ENCODE measurements at regions not wholly inside any gene's neighbourhood (a gene's known extent, or its start where the extent isn't known, plus 50 kb on each side); places are given as distances from the start of the nearest gene placed in this dataset.
A peak's percentile ranks its signal among the peaks of the same experiment; 100 is the strongest.

DNA sequence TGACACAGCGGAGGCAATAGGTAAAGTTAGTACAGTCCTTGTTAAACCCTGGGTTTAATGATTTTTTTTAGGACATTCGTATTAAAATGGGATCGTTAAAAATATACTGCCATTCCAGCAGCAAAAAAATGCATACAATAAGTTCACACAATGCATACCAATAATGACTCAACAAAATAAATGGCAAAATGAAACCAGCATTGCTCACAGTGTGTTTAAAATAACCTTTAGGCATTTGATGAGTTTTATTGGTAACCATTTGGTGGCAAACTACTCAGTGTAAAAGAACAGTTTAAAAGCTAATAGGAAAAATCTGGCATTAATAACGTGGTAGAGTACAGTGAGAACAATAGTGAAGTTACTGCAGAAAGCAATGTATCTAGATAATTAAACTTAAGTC is 539.0 kb upstream of the PIK3C3 start:
- Histone ChIP-seq H3K4me3 (ENCODE audit: low read length in 2 of 2) (no peak overlapping the region), H3K9me3 (ENCODE audit: control insufficient read depth in 2 of 2, low read length in 2 of 2) (no peaks in the 10 kb centered on the region), H3K27me3 (ENCODE audit: control insufficient read depth in 1 of 2, insufficient read depth in 2 of 2, low read length in 2 of 2) (no peaks in the 10 kb centered on the region), H3K27ac (ENCODE audit: low read length) (no peak overlapping the region), H3K36me3 (ENCODE audit: control insufficient read depth in 2 of 2, insufficient read depth in 2 of 2, low read length in 2 of 2) (no peaks in the 10 kb centered on the region), H3K9ac (ENCODE audit: low read length in 2 of 2) (no peak overlapping the region), H3K4me1 (ENCODE audit: control insufficient read depth, insufficient read depth, low read length) (no peaks in the 10 kb centered on the region)

DNA sequence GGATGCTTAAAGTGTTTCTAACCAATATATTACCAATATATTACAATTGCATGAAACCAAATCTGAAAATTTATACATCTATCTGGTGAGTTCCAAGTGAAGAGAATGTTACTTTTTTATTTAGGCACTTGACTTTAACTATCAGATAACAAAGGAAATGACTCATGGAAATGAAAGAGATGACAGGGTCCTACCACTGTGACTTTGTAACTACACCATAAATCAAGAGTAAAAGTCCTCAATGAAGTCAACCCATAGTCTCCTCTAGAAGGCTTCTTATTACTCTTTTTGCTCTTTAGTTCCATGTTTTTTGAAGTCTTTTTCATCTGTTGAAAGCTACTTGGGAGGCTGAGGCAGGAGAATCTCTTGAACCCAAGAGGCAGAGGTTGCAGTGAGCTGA is 545.0 kb upstream of the PIK3C3 start:
- no peak overlapping the region for H3K27ac ChIP-seq (ENCODE audit: low read length)
- H3K36me3 ChIP-seq (ENCODE audit: control insufficient read depth in 2 of 2, insufficient read depth in 2 of 2, low read length in 2 of 2): no peaks in the 10 kb centered on the region
- no peaks in the 10 kb centered on the region for H3K4me1 ChIP-seq (ENCODE audit: control insufficient read depth, insufficient read depth, low read length)
- no peak overlapping the region for H3K4me3 ChIP-seq (ENCODE audit: low read length in 2 of 2)
- H3K9ac ChIP-seq (ENCODE audit: low read length in 2 of 2): no peak overlapping the region
- no peaks in the 10 kb centered on the region for H3K27me3 ChIP-seq (ENCODE audit: control insufficient read depth in 1 of 2, insufficient read depth in 2 of 2, low read length in 2 of 2)
- H3K9me3 ChIP-seq (ENCODE audit: control insufficient read depth in 2 of 2, low read length in 2 of 2): no peaks in the 10 kb centered on the region

DNA sequence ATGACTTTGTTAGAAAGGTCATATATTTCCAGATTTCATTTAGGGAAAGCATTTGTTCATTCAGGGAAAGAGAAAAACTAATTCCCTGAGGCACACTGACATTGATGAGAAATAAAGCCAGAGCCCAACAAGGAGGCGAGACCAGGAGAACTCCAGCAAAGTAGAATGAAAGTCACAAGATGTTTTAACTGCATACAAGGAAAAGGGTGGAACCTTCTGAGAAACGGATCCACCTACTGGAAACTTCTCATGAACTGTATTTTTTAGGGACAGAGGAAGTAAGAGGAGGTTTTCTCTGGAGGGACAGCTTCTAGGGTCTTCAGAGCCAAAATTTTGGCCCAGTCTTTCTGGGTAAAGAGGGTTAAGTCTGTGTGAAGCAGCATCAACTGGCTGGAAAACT is 548.2 kb upstream of the PIK3C3 start:
- no peaks in the 10 kb centered on the region for H3K4me1 ChIP-seq (ENCODE audit: control insufficient read depth, insufficient read depth, low read length)
- no peak overlapping the region for H3K9ac ChIP-seq (ENCODE audit: low read length in 2 of 2)
- no peaks in the 10 kb centered on the region for H3K27me3 ChIP-seq (ENCODE audit: control insufficient read depth in 1 of 2, insufficient read depth in 2 of 2, low read length in 2 of 2)
- no peaks in the 10 kb centered on the region for H3K36me3 ChIP-seq (ENCODE audit: control insufficient read depth in 2 of 2, insufficient read depth in 2 of 2, low read length in 2 of 2)
- H3K27ac ChIP-seq (ENCODE audit: low read length): no peak overlapping the region
- no peak overlapping the region for H3K4me3 ChIP-seq (ENCODE audit: low read length in 2 of 2)
- H3K9me3 ChIP-seq (ENCODE audit: control insufficient read depth in 2 of 2, low read length in 2 of 2): no peaks in the 10 kb centered on the region

DNA sequence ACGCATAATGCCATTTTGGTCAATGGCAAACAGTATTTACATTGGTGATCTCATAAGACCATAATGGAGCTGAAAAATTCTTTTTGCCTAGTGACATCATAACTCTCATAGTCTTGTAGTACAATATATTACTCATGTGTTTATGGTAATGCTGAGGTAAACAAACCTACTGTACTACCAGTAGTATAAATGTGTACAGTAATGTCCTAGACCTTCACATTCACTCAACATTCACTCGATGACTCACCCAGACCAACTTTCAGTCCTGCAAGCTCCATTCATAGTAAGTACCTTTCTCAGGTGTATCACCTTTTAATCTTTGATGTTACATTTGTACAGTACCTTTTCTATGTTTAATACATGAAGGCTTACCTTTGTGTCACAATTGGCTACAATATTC is 558.2 kb upstream of the PIK3C3 start:
- Histone ChIP-seq H3K27me3 (ENCODE audit: control insufficient read depth in 1 of 2, insufficient read depth in 2 of 2, low read length in 2 of 2) (no peaks in the 10 kb centered on the region), H3K9me3 (ENCODE audit: control insufficient read depth in 2 of 2, low read length in 2 of 2) (no peaks in the 10 kb centered on the region), H3K27ac (ENCODE audit: low read length) (no peak overlapping the region), H3K9ac (ENCODE audit: low read length in 2 of 2) (no peak overlapping the region), H3K36me3 (ENCODE audit: control insufficient read depth in 2 of 2, insufficient read depth in 2 of 2, low read length in 2 of 2) (no peaks in the 10 kb centered on the region), H3K4me3 (ENCODE audit: low read length in 2 of 2) (no peak overlapping the region), H3K4me1 (ENCODE audit: control insufficient read depth, insufficient read depth, low read length) (no peaks in the 10 kb centered on the region)

DNA sequence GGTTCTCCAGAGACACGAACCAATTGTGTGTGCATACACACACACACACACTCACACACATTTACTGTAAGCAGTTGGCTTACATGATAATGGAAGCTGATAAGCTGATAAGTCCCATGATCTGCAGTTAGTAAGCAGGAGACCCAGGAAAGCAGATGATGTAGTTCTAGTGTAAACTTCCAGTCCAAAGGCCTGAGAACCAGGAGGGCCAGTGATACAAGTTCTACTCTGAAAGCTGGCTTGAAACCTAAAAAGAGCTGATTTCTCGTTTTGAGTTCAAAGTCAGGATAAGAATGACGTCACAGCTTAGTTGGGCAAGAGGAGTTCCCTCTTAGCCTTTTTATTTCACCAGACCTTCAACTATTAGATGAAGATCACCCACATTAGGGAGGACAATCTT is 558.8 kb upstream of the PIK3C3 start:
- Histone ChIP-seq H3K36me3 (ENCODE audit: control insufficient read depth in 2 of 2, insufficient read depth in 2 of 2, low read length in 2 of 2) (no peaks in the 10 kb centered on the region), H3K4me1 (ENCODE audit: control insufficient read depth, insufficient read depth, low read length) (no peaks in the 10 kb centered on the region), H3K9me3 (ENCODE audit: control insufficient read depth in 2 of 2, low read length in 2 of 2) (no peaks in the 10 kb centered on the region), H3K4me3 (ENCODE audit: low read length in 2 of 2) (no peak overlapping the region), H3K27ac (ENCODE audit: low read length) (no peak overlapping the region), H3K9ac (ENCODE audit: low read length in 2 of 2) (no peak overlapping the region), H3K27me3 (ENCODE audit: control insufficient read depth in 1 of 2, insufficient read depth in 2 of 2, low read length in 2 of 2) (no peaks in the 10 kb centered on the region)

DNA sequence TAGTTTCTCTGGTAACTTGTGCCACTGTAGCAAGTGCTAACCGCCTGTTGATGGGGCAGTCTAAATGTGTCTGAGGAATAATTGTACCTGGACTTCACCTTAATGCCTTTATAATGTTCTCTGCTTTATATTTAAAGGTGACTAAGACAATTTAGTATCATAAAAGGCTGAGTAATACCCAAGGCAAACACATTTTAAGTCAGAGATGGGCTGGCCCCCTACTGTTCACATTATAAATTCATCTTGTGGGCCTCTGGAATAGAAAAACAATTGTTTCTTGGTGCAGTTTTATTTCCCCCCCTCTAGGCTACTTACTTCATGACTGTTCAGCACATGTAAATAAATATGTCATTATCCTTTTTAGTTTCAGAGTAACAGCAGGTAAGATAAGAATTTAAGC is 559.3 kb upstream of the PIK3C3 start:
- H3K4me1 ChIP-seq (ENCODE audit: control insufficient read depth, insufficient read depth, low read length): no peaks in the 10 kb centered on the region
- no peak overlapping the region for H3K4me3 ChIP-seq (ENCODE audit: low read length in 2 of 2)
- no peaks in the 10 kb centered on the region for H3K9me3 ChIP-seq (ENCODE audit: control insufficient read depth in 2 of 2, low read length in 2 of 2)
- no peaks in the 10 kb centered on the region for H3K27me3 ChIP-seq (ENCODE audit: control insufficient read depth in 1 of 2, insufficient read depth in 2 of 2, low read length in 2 of 2)
- H3K27ac ChIP-seq (ENCODE audit: low read length): no peak overlapping the region
- no peak overlapping the region for H3K9ac ChIP-seq (ENCODE audit: low read length in 2 of 2)
- H3K36me3 ChIP-seq (ENCODE audit: control insufficient read depth in 2 of 2, insufficient read depth in 2 of 2, low read length in 2 of 2): no peaks in the 10 kb centered on the region

DNA sequence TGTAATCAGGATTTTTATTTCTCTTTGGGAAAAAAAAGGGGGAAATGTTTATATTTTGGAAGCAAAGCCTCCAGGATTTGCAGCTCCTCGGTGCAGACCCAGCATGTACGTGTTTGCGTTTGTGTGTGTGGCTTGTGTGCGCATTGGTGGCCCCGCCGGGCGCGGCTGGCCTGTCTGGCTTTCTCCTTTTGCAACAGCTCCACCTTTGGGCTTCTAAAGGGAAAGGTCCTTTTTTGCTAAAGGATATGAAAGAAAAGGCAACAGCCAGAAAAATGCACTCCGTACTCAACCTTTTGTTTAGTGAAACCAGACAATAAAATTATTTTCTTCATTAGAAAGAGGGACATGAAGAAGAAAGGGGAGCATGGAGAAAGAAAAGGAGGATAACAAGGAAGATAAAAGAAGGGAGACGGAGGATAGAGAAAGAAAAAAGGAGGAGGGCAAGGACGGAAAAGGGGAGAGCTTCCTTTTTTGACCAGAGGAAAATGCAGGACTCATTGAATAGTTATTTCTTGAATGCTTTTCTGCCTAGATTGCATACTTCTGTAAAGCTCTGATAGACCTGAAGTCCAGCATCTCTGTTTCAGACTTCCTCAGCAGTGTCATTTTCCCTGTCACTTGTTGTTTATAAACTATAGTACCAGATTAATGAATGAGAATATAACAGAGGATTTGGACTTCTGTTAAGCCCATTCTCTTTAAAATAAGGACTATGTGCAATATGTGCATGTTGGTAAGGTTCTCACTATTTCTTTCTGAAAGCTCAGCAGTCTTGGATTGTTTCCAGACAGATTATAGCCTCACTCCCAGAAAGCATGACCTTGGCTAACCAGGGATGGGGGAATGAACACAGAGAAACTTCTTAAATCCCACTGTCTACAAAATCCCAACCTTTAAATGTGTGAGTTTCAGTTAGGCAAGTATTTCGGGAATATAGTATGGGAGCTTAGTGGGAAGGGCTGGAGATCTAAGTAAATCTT is 563.1 kb upstream of the PIK3C3 start:
- no peak overlapping the region for H3K9ac ChIP-seq (ENCODE audit: low read length in 2 of 2)
- H3K4me3 ChIP-seq (ENCODE audit: low read length in 2 of 2): peak overlapping the region in 1 of 2 donors; percentile 23
- H3K27ac ChIP-seq (ENCODE audit: low read length): no peak overlapping the region
- no peaks in the 10 kb centered on the region for H3K9me3 ChIP-seq (ENCODE audit: control insufficient read depth in 2 of 2, low read length in 2 of 2)
- H3K4me1 ChIP-seq (ENCODE audit: control insufficient read depth, insufficient read depth, low read length): no peaks in the 10 kb centered on the region
- H3K36me3 ChIP-seq (ENCODE audit: control insufficient read depth in 2 of 2, insufficient read depth in 2 of 2, low read length in 2 of 2): no peaks in the 10 kb centered on the region
- no peaks in the 10 kb centered on the region for H3K27me3 ChIP-seq (ENCODE audit: control insufficient read depth in 1 of 2, insufficient read depth in 2 of 2, low read length in 2 of 2)

DNA sequence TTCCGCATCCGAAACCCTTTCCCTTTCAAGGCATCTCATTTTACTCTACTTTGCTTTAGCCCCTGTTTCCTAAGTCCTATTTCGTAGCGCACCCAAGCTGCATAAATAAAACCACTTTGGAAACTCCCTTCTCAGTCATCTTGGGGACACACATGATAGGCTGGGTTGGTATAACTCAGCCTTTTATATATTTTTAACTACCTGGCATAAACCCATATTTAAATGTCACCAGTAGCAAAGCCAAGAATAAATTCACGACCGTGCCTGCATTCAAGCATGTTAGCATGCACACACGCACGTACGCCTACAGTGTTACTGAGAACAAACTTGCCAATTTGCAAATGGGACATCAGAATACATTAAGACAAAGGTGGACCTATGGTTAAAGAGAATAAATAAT is 564.7 kb upstream of the PIK3C3 start:
- no peaks in the 10 kb centered on the region for H3K36me3 ChIP-seq (ENCODE audit: control insufficient read depth in 2 of 2, insufficient read depth in 2 of 2, low read length in 2 of 2)
- H3K27ac ChIP-seq (ENCODE audit: low read length): no peak overlapping the region

DNA sequence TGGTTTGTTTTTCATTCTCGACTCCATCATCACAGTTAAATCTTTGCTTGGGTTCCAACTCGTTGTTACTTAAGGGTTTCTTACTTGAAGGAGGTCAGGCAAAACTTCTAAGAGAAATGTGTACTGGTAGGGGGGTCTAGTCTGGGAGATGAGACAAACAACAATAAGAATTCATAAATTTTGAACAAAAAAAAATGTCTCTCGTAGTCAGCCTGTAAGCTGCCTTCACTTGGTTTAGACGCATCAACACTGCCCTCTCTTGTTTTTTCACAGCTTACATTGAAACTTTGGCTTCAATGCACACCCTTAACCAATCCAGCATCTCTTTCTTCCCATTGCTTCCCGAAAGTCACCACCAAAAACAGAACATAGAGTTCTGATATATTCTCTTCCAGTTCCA is 576.4 kb upstream of the PIK3C3 start:
- Histone ChIP-seq H3K9ac (ENCODE audit: low read length in 2 of 2) (no peak overlapping the region), H3K9me3 (ENCODE audit: control insufficient read depth in 2 of 2, low read length in 2 of 2) (no peaks in the 10 kb centered on the region), H3K4me1 (ENCODE audit: control insufficient read depth, insufficient read depth, low read length) (no peaks in the 10 kb centered on the region), H3K36me3 (ENCODE audit: control insufficient read depth in 2 of 2, insufficient read depth in 2 of 2, low read length in 2 of 2) (no peaks in the 10 kb centered on the region), H3K27ac (ENCODE audit: low read length) (no peak overlapping the region), H3K27me3 (ENCODE audit: control insufficient read depth in 1 of 2, insufficient read depth in 2 of 2, low read length in 2 of 2) (no peaks in the 10 kb centered on the region), H3K4me3 (ENCODE audit: low read length in 2 of 2) (no peak overlapping the region)

More for the DNA sequence above, 564.7 kb upstream of the PIK3C3 start:
- no peaks in the 10 kb centered on the region for H3K9me3 ChIP-seq (ENCODE audit: control insufficient read depth in 2 of 2, low read length in 2 of 2)
- H3K4me3 ChIP-seq (ENCODE audit: low read length in 2 of 2): no peak overlapping the region
- no peaks in the 10 kb centered on the region for H3K4me1 ChIP-seq (ENCODE audit: control insufficient read depth, insufficient read depth, low read length)
- H3K27me3 ChIP-seq (ENCODE audit: control insufficient read depth in 1 of 2, insufficient read depth in 2 of 2, low read length in 2 of 2): no peaks in the 10 kb centered on the region
- H3K9ac ChIP-seq (ENCODE audit: low read length in 2 of 2): no peak overlapping the region

DNA sequence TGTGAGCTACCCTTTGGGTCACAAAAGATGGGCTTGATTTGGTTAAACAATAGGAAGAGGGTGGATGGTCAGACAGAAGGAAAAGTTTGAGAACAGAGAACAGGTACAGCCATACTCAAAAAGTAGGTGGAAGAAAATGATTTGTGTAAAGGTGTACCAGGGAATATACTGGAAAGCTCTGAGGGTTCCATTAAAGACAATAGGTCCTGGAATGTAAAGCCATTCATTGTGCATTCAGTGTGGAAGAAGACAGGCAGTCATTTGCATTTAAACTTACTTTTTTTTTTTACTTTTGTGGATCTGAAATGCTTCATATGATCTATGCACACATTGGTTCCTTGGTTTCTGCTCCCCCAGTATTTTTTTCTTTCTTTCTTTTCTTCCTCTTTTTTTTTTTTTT is 581.4 kb upstream of the PIK3C3 start:
- no peaks in the 10 kb centered on the region for H3K36me3 ChIP-seq (ENCODE audit: control insufficient read depth in 2 of 2, insufficient read depth in 2 of 2, low read length in 2 of 2)
- no peak overlapping the region for H3K9ac ChIP-seq (ENCODE audit: low read length in 2 of 2)
- no peak overlapping the region for H3K4me3 ChIP-seq (ENCODE audit: low read length in 2 of 2)
- no peak overlapping the region for H3K27ac ChIP-seq (ENCODE audit: low read length)
- no peaks in the 10 kb centered on the region for H3K4me1 ChIP-seq (ENCODE audit: control insufficient read depth, insufficient read depth, low read length)
- no peaks in the 10 kb centered on the region for H3K9me3 ChIP-seq (ENCODE audit: control insufficient read depth in 2 of 2, low read length in 2 of 2)
- no peaks in the 10 kb centered on the region for H3K27me3 ChIP-seq (ENCODE audit: control insufficient read depth in 1 of 2, insufficient read depth in 2 of 2, low read length in 2 of 2)

DNA sequence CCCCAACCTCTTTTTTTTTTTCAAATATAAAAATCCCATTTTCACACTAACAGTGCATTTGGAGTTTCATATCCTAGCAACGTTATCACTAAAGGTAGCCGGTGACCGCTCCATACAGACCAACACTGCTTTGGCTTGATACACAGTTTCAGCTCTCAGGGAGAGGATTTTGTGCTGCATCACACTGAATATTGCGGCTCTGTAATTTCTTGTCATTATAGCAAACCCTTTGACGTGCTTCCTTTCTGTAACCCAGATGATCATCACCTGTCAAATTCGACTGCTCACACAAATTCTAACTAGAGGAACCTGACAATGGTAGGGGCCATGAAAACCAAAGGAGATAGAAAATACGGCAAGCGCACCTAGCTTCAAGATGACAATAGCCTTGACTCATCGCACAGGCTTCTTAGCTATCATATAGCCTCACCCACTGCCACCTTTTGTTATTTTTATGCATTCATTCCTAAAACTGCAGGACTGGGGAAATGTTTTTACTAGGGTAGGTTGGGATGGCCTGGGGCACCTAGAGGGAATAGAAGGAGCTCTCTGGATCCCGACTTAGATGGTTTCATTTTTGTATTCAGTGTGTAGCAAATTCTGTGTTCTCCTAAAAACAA is 582.9 kb upstream of the PIK3C3 start:
- no peaks in the 10 kb centered on the region for H3K27me3 ChIP-seq (ENCODE audit: control insufficient read depth in 1 of 2, insufficient read depth in 2 of 2, low read length in 2 of 2)
- H3K27ac ChIP-seq (ENCODE audit: low read length): no peak overlapping the region
- H3K4me3 ChIP-seq (ENCODE audit: low read length in 2 of 2): no peak overlapping the region
- H3K9ac ChIP-seq (ENCODE audit: low read length in 2 of 2): no peak overlapping the region
- no peaks in the 10 kb centered on the region for H3K4me1 ChIP-seq (ENCODE audit: control insufficient read depth, insufficient read depth, low read length)
- H3K9me3 ChIP-seq (ENCODE audit: control insufficient read depth in 2 of 2, low read length in 2 of 2): no peaks in the 10 kb centered on the region
- H3K36me3 ChIP-seq (ENCODE audit: control insufficient read depth in 2 of 2, insufficient read depth in 2 of 2, low read length in 2 of 2): no peaks in the 10 kb centered on the region

Data from stomach smooth muscle (tissue), 2 donors.